Lung (tissue), 11 donors: ENCODE measurements at regions not wholly inside any gene's neighbourhood (a gene's known extent, or its start where the extent isn't known, plus 50 kb on each side); places are given as distances from the start of the nearest gene placed in this dataset.

Experiments
- ATAC-seq: fragments of 200-7000 bp; cut with Tn5 transposase; one replicate; pipeline ENCODE4 v1.9.1; 2020; ENCODE audit warnings: moderate number of reproducible peaks; ENCODE audit not compliant: insufficient read depth, low FRiP score
- DNase-seq, 3 donors: peaks; one replicate each; pipeline ENCODE4 v3.0.0-alpha.2; 2013 to 2017
- H3K27ac ChIP-seq, 2 donors: one replicate each; pipeline ENCODE4 v1.5.1; 2013; ENCODE audit warnings: mild to moderate bottlenecking in 2 of 2, moderate library complexity in 2 of 2, control low read depth in 1 of 2, inconsistent platforms in 1 of 2, low read depth in 1 of 2, low read length in 1 of 2
- H3K27me3 ChIP-seq, 3 donors: one replicate each; pipeline ENCODE4 v1.5.1; 2013; ENCODE audit warnings: low read length in 2 of 3; ENCODE audit not compliant: control insufficient read depth in 3 of 3, insufficient read depth in 3 of 3
- H3K36me3 ChIP-seq, 4 donors: one replicate each; pipeline ENCODE4 v1.5.1; 2013; ENCODE audit warnings: low read length in 4 of 4, mild to moderate bottlenecking in 1 of 4, moderate library complexity in 1 of 4; ENCODE audit not compliant: control insufficient read depth in 4 of 4, insufficient read depth in 4 of 4
- H3K4me1 ChIP-seq, 5 donors: one replicate each; pipeline ENCODE4 v1.5.1; 2013; ENCODE audit warnings: low read length in 5 of 5, mild to moderate bottlenecking in 2 of 5, moderate library complexity in 1 of 5; ENCODE audit not compliant: control insufficient read depth in 5 of 5, insufficient read depth in 5 of 5
- H3K4me3 ChIP-seq: one replicate; pipeline ENCODE4 v1.5.1; 2013; ENCODE audit warnings: mild to moderate bottlenecking, control low read depth, moderate library complexity
- H3K9ac ChIP-seq, 2 donors: one replicate each; pipeline ENCODE4 v1.5.1; 2013; ENCODE audit warnings: low read length in 2 of 2, control low read depth in 1 of 2; ENCODE audit not compliant: insufficient read depth in 1 of 2
- H3K9me3 ChIP-seq, 4 donors: one replicate each; pipeline ENCODE4 v1.5.1; 2013; ENCODE audit warnings: low read length in 3 of 4, mild to moderate bottlenecking in 1 of 4, moderate library complexity in 1 of 4; ENCODE audit not compliant: control insufficient read depth in 4 of 4, insufficient read depth in 3 of 4
- WGBS, 2 donors: extraction: QIAGEN DNeasy Blood & Tissue Kit; methylation state at CpG; one replicate each; pipeline ENCODE4 v1.1.7; 2013; 5-methylcytosine and 5-hydroxymethylcytosine counted together
- TF ChIP-seq, protein P1 (sequence below): IDR thresholded peaks from 2 replicates; pipeline ENCODE4 v1.5.1; 2012; ENCODE audit warnings: mild to moderate bottlenecking; ENCODE audit errors: control extremely low read depth, extremely low read depth
- donor health status: control.
- donor health status: control.
- donor health status: Bipolar disorder and iron deficiency.
- donor health status: healthy.
- donor health status: DM: yes; HTN: yes; CAD: no.

DNA sequence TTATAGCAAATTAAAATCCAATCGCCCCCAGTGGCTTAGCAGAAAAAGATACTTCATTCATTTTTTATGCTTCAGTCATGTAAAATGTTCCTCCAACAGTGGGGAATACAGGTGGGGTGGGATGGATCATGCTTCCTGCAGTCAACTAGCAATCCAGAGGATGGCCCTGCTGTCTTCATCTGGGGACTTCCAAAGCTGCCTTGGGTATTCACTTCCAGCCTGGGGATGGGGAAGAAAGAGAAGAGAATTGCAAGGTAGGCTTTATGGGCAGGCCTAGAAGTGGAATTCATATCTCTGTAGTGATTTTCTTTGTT is 354.8 kb upstream of the SLCO3A1 start:
- Histone ChIP-seq H3K27me3 (no peaks in the 10 kb centered on the region), H3K27ac (no peak overlapping the region), H3K4me1 (peaks cover 0 to 2% (median 0%) of the 10 kb centered on the region in 5 donors), H3K9ac (no peak overlapping the region), H3K4me3 (no peak overlapping the region), H3K36me3 (no peaks in the 10 kb centered on the region), H3K9me3 (no peaks in the 10 kb centered on the region)
- DNase-seq: no peak
- ATAC-seq: no peak
- TF ChIP-seq, protein P1, sequence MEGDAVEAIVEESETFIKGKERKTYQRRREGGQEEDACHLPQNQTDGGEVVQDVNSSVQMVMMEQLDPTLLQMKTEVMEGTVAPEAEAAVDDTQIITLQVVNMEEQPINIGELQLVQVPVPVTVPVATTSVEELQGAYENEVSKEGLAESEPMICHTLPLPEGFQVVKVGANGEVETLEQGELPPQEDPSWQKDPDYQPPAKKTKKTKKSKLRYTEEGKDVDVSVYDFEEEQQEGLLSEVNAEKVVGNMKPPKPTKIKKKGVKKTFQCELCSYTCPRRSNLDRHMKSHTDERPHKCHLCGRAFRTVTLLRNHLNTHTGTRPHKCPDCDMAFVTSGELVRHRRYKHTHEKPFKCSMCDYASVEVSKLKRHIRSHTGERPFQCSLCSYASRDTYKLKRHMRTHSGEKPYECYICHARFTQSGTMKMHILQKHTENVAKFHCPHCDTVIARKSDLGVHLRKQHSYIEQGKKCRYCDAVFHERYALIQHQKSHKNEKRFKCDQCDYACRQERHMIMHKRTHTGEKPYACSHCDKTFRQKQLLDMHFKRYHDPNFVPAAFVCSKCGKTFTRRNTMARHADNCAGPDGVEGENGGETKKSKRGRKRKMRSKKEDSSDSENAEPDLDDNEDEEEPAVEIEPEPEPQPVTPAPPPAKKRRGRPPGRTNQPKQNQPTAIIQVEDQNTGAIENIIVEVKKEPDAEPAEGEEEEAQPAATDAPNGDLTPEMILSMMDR: no peak
- 93 to 95% methylated on average over 1 of the region's 1 CpG for WGBS, 2 donors

DNA sequence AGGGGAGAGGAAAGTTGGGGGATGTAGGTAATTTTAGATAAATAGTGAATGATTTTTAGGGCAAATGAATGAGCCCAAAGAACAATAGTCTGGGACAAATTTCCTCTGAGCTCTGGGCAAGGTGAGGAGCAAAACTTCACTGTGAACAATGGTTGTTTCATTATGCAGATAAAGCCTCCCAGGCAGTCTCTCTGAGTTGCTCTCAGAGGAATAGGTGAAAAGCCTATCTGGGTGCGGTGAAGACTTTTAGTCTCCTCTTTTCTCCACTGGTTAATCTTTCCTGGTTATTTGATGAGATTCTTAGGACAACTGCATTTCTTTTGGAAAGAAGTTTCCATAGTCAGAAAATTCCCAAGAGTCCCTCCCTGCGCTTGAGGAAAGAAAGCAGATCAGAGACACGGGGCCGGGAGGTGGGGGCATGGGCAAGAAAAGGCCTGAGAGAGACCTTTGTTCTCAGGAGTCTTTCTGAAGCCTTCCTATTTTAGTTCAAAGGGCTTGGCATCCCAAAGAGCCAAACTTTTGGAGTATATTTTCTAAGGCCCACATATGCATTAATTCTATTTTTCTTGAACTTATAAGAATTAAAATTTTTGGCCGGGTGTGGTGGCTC is 353.6 kb upstream of the SLCO3A1 start:
- TF ChIP-seq, protein P1: no peak
- Histone ChIP-seq H3K9ac (no peak overlapping the region), H3K27me3 (no peaks in the 10 kb centered on the region), H3K9me3 (no peaks in the 10 kb centered on the region), H3K36me3 (no peaks in the 10 kb centered on the region), H3K4me1 (peaks cover 0 to 2% (median 0%) of the 10 kb centered on the region in 5 donors), H3K27ac (no peak overlapping the region), H3K4me3 (no peak overlapping the region)
- WGBS, 2 donors: 95 to 97% methylated on average over 5 of the region's 5 CpGs
- ATAC-seq (no peak), DNase-seq (no peak)

DNA sequence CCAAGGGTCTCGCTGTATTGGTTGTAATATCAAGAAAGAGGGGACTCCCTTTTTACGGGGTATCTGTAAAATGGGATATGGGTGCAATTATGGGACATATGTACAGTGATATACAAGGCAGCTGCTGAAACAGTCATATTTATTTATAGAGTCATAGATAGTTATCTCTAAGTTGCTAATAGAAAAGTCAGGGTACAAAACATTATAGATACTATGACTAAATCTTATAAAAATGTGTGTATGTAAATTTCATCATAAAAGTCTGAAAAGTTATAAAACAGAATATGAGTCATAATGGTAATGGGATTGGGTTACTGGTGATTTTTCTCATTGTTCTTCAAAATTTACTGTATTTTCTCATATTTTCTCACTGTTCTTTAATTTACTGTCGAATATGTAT is 344.9 kb upstream of the SLCO3A1 start:
- no peaks in the 10 kb centered on the region for H3K36me3 ChIP-seq
- TF ChIP-seq, protein P1: no peak
- H3K4me1 ChIP-seq: no peaks in the 10 kb centered on the region
- H3K4me3 ChIP-seq: no peak overlapping the region
- H3K27me3 ChIP-seq: no peaks in the 10 kb centered on the region
- WGBS, 2 donors: 90 to 96% methylated on average over 3 of the region's 3 CpGs
- ATAC-seq (no peak), DNase-seq (no peak)
- H3K9me3 ChIP-seq: no peaks in the 10 kb centered on the region
- no peak overlapping the region for H3K27ac ChIP-seq
- H3K9ac ChIP-seq: no peak overlapping the region

DNA sequence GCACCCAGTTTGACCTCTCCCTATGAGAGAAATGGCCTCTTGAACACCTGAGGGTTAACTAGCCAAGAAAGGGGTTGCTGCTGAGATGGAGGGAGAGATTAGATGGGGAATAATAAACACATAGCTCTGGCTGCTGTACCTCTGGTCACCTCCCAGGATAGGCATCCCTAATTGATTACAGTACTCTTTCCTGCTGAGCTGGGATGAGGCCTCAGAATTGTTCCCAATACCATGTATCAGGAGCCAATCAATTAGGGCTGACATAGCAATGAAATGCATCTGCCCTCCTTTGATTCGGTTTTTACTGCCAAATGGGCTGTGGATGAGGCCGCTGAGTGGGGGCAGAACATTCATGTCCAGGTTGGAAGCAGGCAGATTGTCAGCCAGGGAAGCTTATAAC is 339.4 kb upstream of the SLCO3A1 start:
- no peak overlapping the region for H3K27ac ChIP-seq
- DNase-seq (no peak), ATAC-seq (no peak)
- H3K9me3 ChIP-seq: no peaks in the 10 kb centered on the region
- H3K36me3 ChIP-seq: no peaks in the 10 kb centered on the region
- H3K4me3 ChIP-seq: no peak overlapping the region
- TF ChIP-seq, protein P1: no peak
- WGBS, 2 donors: 81 to 90% methylated on average over 2 of the region's 2 CpGs
- H3K4me1 ChIP-seq: no peaks in the 10 kb centered on the region
- no peak overlapping the region for H3K9ac ChIP-seq
- no peaks in the 10 kb centered on the region for H3K27me3 ChIP-seq
